ENCODE measurements at regions not wholly inside any gene's neighbourhood (a gene's known extent, or its start where the extent isn't known, plus 50 kb on each side); places are given as distances from the start of the nearest gene placed in this dataset.
"Not testable (repeated sequence)": the region's sequence is repeated elsewhere in the genome, so short reads cannot be mapped to it uniquely, and the experiment has no call there.

DNA sequence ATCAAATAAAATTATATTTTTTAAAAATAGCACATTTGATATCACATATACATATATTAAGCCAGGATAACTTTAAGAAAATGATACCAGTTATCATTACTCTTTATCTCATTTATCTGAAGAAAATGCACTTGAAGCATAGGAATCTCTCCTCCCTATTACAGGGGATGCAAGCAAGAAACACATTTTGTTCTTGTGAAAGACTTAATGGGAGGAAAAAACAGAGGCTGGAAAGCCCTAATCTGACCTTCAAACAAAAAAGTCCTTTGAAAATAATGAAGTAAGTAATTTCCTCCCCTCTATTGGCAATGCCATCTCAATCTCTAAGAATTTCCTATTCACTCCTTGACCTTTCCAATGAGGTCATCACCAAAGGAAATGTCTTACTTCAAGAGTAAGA lies 1012.6 kb upstream of the ADAMTS5 start:
- BruUV-seq (replicated peaks); H3K36me3 ChIP-seq (ENCODE audit: insufficient read depth, low read length, poor library complexity, severe bottlenecking); H3K9me3 ChIP-seq (ENCODE audit: low read depth, low read length, poor library complexity, severe bottlenecking); DNase-seq (ENCODE audit: low spot score); H3K27me3 ChIP-seq (replicated peaks; ENCODE audit: insufficient read depth, low read depth, low read length, poor library complexity); H3K4me3 ChIP-seq (ENCODE audit: low read depth, low read length, poor library complexity, severe bottlenecking); intact Hi-C loops (cut with micrococcal nuclease; ENCODE audit: unreplicated experiment); H3K27ac ChIP-seq (ENCODE audit: low read depth, low read length, poor library complexity, severe bottlenecking); H3K4me1 ChIP-seq (ENCODE audit: insufficient read depth, low read length, poor library complexity, severe bottlenecking); POLR2A ChIA-PET (ENCODE audit: low non-redundant PET): not testable (repeated sequence)
- CTCF ChIA-PET, result interaction anchor here (0.6 kb wide), 1 partner anchor 27 kb away, joined by 3 read pairs; no protein-coding TSS in a partner anchor

DNA sequence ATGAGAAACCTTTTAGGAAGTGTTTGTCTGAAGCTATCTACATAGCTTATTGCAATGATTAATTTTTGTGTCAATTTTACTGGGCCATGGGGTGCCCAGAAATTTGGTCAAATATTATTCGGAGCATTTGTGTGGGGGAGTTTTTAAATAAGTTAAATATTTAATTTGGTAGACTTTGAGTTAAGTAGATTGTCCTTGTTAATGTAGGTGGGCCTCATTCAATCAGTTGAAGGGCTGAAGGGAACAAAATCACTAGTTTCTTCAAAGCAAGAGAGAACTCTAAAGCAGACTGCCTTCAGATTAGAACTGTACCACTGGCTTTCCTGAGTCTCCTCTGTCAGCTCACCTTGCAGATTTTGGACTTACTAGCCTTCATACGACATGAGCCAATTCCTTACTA lies 1008.6 kb upstream of the ADAMTS5 start:
- Histone ChIP-seq H3K36me3 (ENCODE audit: insufficient read depth, low read length, poor library complexity, severe bottlenecking) (no peaks in the 10 kb centered on the region), H3K27me3 (replicated peaks; ENCODE audit: insufficient read depth, low read depth, low read length, poor library complexity) (no peaks in the 10 kb centered on the region), H3K9me3 (ENCODE audit: low read depth, low read length, poor library complexity, severe bottlenecking) (no peaks in the 10 kb centered on the region), H3K4me1 (ENCODE audit: insufficient read depth, low read length, poor library complexity, severe bottlenecking) (no peaks in the 10 kb centered on the region), H3K27ac (ENCODE audit: low read depth, low read length, poor library complexity, severe bottlenecking) (no peak overlapping the region), H3K4me3 (ENCODE audit: low read depth, low read length, poor library complexity, severe bottlenecking) (no peak overlapping the region)
- no TSS peak for BruUV-seq (replicated peaks)
- ChIA-PET CTCF (no interaction called here), POLR2A (ENCODE audit: low non-redundant PET) (no interaction called here)
- intact Hi-C loops (cut with micrococcal nuclease; ENCODE audit: unreplicated experiment), result no loop called here
- DNase-seq (ENCODE audit: low spot score), result no peak
- TF ChIP-seq EZH2 (IDR thresholded peaks at IDR 0.05; ENCODE audit: borderline replicate concordance, low read depth, low read length, poor library complexity, severe bottlenecking), result no peak
- TF ChIP-seq, protein P1, sequence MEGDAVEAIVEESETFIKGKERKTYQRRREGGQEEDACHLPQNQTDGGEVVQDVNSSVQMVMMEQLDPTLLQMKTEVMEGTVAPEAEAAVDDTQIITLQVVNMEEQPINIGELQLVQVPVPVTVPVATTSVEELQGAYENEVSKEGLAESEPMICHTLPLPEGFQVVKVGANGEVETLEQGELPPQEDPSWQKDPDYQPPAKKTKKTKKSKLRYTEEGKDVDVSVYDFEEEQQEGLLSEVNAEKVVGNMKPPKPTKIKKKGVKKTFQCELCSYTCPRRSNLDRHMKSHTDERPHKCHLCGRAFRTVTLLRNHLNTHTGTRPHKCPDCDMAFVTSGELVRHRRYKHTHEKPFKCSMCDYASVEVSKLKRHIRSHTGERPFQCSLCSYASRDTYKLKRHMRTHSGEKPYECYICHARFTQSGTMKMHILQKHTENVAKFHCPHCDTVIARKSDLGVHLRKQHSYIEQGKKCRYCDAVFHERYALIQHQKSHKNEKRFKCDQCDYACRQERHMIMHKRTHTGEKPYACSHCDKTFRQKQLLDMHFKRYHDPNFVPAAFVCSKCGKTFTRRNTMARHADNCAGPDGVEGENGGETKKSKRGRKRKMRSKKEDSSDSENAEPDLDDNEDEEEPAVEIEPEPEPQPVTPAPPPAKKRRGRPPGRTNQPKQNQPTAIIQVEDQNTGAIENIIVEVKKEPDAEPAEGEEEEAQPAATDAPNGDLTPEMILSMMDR (conservative IDR thresholded peaks at IDR 0.05; ENCODE audit: low read depth, low read length), result no peak

DNA sequence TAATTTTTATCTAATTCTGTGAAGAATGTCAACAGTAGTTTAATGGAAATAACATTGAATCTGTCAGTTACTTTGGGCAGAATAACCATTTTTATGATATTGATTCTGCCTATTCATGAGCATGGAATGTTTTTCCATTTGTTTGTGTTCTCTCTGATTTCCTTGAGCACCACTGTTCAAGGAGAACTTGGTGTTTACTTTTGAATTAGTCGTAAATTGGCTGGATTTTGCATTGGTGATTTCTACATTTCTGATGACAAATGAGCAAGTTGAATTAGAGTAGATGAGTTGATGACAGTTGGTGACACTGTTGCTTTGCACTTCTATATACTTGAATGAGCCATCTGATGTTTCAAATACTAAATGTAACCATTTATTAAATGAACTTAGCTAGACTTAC lies 1007.3 kb upstream of the ADAMTS5 start:
- H3K4me3 ChIP-seq (ENCODE audit: low read depth, low read length, poor library complexity, severe bottlenecking); H3K27me3 ChIP-seq (replicated peaks; ENCODE audit: insufficient read depth, low read depth, low read length, poor library complexity); H3K4me1 ChIP-seq (ENCODE audit: insufficient read depth, low read length, poor library complexity, severe bottlenecking); CTCF ChIA-PET; H3K36me3 ChIP-seq (ENCODE audit: insufficient read depth, low read length, poor library complexity, severe bottlenecking); intact Hi-C loops (cut with micrococcal nuclease; ENCODE audit: unreplicated experiment); H3K9me3 ChIP-seq (ENCODE audit: low read depth, low read length, poor library complexity, severe bottlenecking); DNase-seq (ENCODE audit: low spot score); H3K27ac ChIP-seq (ENCODE audit: low read depth, low read length, poor library complexity, severe bottlenecking); POLR2A ChIA-PET (ENCODE audit: low non-redundant PET); BruUV-seq (replicated peaks): not testable (repeated sequence)

DNA sequence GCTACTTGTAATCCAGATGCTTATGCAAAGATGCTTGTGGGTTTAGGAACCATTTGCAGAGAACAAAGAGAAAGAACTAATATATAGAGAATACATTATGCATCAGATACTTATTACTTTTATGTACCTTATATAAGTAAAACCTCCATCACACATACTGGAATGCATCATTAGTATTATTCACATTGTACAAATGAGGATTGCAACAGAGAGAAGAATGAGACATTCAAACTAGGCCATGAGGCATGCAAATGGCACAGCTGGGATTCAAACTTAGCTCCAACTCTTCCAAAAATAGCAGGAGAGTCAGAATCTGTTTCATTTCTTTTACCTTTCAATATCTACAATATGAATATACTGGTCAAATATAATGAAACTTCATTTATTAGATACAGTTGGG lies 1001.4 kb upstream of the ADAMTS5 start:
- intact Hi-C loops (cut with micrococcal nuclease; ENCODE audit: unreplicated experiment); BruUV-seq (replicated peaks); CTCF ChIA-PET; H3K4me1 ChIP-seq (ENCODE audit: insufficient read depth, low read length, poor library complexity, severe bottlenecking); POLR2A ChIA-PET (ENCODE audit: low non-redundant PET); H3K27ac ChIP-seq (ENCODE audit: low read depth, low read length, poor library complexity, severe bottlenecking); DNase-seq (ENCODE audit: low spot score); H3K27me3 ChIP-seq (replicated peaks; ENCODE audit: insufficient read depth, low read depth, low read length, poor library complexity); H3K9me3 ChIP-seq (ENCODE audit: low read depth, low read length, poor library complexity, severe bottlenecking); H3K36me3 ChIP-seq (ENCODE audit: insufficient read depth, low read length, poor library complexity, severe bottlenecking); H3K4me3 ChIP-seq (ENCODE audit: low read depth, low read length, poor library complexity, severe bottlenecking): not testable (repeated sequence)

DNA sequence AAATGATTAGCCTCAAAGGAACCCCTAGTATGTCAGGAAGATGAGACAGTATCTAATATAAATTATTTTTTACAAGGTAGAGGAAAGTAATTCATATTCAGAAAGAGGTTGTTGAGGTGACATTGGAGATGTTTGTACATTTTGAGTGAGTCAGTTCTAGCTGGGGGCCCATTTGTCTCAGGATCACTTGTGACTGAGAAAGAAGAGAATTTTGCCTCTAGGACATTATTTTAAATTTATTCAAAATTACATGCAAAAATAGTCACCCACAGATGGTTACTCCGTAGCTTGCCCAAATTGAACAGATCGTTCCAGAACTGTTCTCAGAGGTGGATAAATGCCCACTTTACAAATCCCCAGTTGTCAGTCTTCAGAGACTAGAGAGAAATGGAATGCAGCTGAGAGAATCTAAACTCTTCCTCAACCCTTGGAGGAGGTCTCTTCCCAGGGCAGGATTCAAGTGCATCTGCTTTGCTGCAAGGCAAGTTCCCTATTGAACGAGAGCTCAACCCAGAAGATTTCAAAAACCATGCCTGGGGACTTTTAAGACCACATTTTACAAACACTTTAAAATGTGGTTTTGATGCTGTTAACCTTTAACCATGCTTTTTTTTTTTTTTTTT lies 987.8 kb upstream of the ADAMTS5 start:
- Histone ChIP-seq H3K9me3 (ENCODE audit: low read depth, low read length, poor library complexity, severe bottlenecking) (peaks cover 5% of the 10 kb centered on the region), H3K36me3 (ENCODE audit: insufficient read depth, low read length, poor library complexity, severe bottlenecking) (no peaks in the 10 kb centered on the region), H3K4me1 (ENCODE audit: insufficient read depth, low read length, poor library complexity, severe bottlenecking) (no peaks in the 10 kb centered on the region), H3K4me3 (ENCODE audit: low read depth, low read length, poor library complexity, severe bottlenecking) (no peak overlapping the region), H3K27ac (ENCODE audit: low read depth, low read length, poor library complexity, severe bottlenecking) (no peak overlapping the region), H3K27me3 (replicated peaks; ENCODE audit: insufficient read depth, low read depth, low read length, poor library complexity) (no peaks in the 10 kb centered on the region)
- intact Hi-C loops (cut with micrococcal nuclease; ENCODE audit: unreplicated experiment), result no loop called here
- no peak for DNase-seq (ENCODE audit: low spot score)
- no TSS peak for BruUV-seq (replicated peaks)
- TF ChIP-seq, protein P1 (conservative IDR thresholded peaks at IDR 0.05; ENCODE audit: low read depth, low read length), result no peak
- no peak for TF ChIP-seq EZH2 (IDR thresholded peaks at IDR 0.05; ENCODE audit: borderline replicate concordance, low read depth, low read length, poor library complexity, severe bottlenecking)
- POLR2A ChIA-PET (ENCODE audit: low non-redundant PET), result no interaction called here
- CTCF ChIA-PET, result no interaction called here

Measured in A673 (cell line).